ENCODE measurements at regions not wholly inside any gene's neighbourhood (a gene's known extent, or its start where the extent isn't known, plus 50 kb on each side); places are given as distances from the start of the nearest gene placed in this dataset.

DNA sequence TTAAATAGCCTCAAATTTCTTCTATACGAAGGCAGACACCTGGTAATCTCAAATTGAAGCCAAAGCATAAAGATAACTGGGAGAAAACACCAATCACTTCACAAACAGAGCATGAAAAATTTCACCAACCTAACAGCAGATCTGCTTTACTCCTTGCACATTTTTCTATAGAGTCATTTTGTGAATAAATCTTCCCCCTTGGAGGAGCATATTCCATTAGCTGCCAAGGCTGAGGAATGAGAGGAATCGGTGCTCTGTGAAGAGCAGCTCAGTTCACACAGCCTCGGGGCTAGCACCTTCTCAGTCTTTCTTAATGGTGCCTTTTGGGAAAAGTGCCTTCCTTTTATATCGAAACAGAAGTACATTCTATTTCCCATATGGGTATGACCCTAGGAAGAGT, 1313.7 kb upstream of the NRXN1 start:
- no peak for TF ChIP-seq POLR2A (IDR thresholded peaks at IDR 0.05)
- TF ChIP-seq, protein P1, sequence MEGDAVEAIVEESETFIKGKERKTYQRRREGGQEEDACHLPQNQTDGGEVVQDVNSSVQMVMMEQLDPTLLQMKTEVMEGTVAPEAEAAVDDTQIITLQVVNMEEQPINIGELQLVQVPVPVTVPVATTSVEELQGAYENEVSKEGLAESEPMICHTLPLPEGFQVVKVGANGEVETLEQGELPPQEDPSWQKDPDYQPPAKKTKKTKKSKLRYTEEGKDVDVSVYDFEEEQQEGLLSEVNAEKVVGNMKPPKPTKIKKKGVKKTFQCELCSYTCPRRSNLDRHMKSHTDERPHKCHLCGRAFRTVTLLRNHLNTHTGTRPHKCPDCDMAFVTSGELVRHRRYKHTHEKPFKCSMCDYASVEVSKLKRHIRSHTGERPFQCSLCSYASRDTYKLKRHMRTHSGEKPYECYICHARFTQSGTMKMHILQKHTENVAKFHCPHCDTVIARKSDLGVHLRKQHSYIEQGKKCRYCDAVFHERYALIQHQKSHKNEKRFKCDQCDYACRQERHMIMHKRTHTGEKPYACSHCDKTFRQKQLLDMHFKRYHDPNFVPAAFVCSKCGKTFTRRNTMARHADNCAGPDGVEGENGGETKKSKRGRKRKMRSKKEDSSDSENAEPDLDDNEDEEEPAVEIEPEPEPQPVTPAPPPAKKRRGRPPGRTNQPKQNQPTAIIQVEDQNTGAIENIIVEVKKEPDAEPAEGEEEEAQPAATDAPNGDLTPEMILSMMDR (IDR thresholded peaks at IDR 0.05) = no peak
- TF ChIP-seq POLR2AphosphoS5 (IDR thresholded peaks at IDR 0.05) = no peak

All from transverse colon (tissue), 4 donors.